ENCODE measurements at regions not wholly inside any gene's neighbourhood (a gene's known extent, or its start where the extent isn't known, plus 50 kb on each side); places are given as distances from the start of the nearest gene placed in this dataset.

- H3K14ac ChIP-seq (ENCODE audit: insufficient read length), result no peak overlapping the region
- no peak overlapping the region for H4K8ac ChIP-seq (ENCODE audit: extremely low read depth, insufficient read depth, low read length)
- H3K27me3 ChIP-seq (replicated peaks in 1 of 4; ENCODE audit: control insufficient read depth in 3 of 4, extremely low read depth in 1 of 4, insufficient read depth in 3 of 4, low read length in 3 of 4), result no peaks in the 10 kb centered on the region
- H3K56ac ChIP-seq (replicated peaks; ENCODE audit: insufficient read length, low read depth, low read length), result no peak overlapping the region
- no peak overlapping the region for H4K5ac ChIP-seq (ENCODE audit: insufficient read length, low read depth, low read length)
- ChIA-PET POLR2A (ENCODE audit: partially characterized antibody) (interaction anchor here (0.6 kb wide), 1 partner anchor 20 kb away, joined by 3 read pairs; no protein-coding TSS in a partner anchor), CTCF (ENCODE audit: partially characterized antibody) (interaction anchor here (1.0 to 1.1 kb wide), 2 partner anchors 16 to 33 kb away, joined by 3 read pairs; no protein-coding TSS in a partner anchor)
- H3K79me2 ChIP-seq (ENCODE audit: control insufficient read depth in 1 of 2, insufficient read depth in 2 of 2, low read length in 2 of 2), result no peaks in the 10 kb centered on the region
- H2BK15ac ChIP-seq (ENCODE audit: low read length), result no peak overlapping the region
- H2AFZ ChIP-seq (ENCODE audit: low read length), result no peak overlapping the region
- no peak overlapping the region for H2BK120ac ChIP-seq (replicated peaks; ENCODE audit: low read depth, low read length)
- H2BK20ac ChIP-seq (ENCODE audit: low read length), result no peak overlapping the region
- TF ChIP-seq SUZ12 (IDR thresholded peaks at IDR 0.05; ENCODE audit: low read length) (no peak), NRF1 (IDR thresholded peaks at IDR 0.05; ENCODE audit: low read depth, low read length) (no peak), CBX8 (IDR thresholded peaks at IDR 0.05; ENCODE audit: borderline replicate concordance, low read depth, low read length) (no peak), RNF2 (IDR thresholded peaks at IDR 0.05; ENCODE audit: borderline replicate concordance, low read depth, low read length, missing control alignments, poor library complexity, severe bottlenecking) (no peak)
- no peaks in the 10 kb centered on the region for H3K4me1 ChIP-seq (replicated peaks in 1 of 4; ENCODE audit: control insufficient read depth in 3 of 4, insufficient read depth in 4 of 4, low read length in 3 of 4)
- H3K23me2 ChIP-seq (ENCODE audit: low read depth, low read length), result no peaks in the 10 kb centered on the region
- H2AK5ac ChIP-seq (ENCODE audit: low read depth, low read length), result no peak overlapping the region
- no peak overlapping the region for H3K27ac ChIP-seq (ENCODE audit: low read depth, low read length)
- no peak overlapping the region for H3K9ac ChIP-seq (replicated peaks in 1 of 4; ENCODE audit: extremely low read depth in 1 of 4, low read depth in 3 of 4, low read length in 3 of 4)
- H3K4me3 ChIP-seq (ENCODE audit: extremely low read depth in 1 of 4, insufficient read depth in 2 of 4, low read depth in 3 of 4, low read length in 4 of 4), result no peak overlapping the region
- no peak overlapping the region for H2BK12ac ChIP-seq (ENCODE audit: low read depth, low read length)
- no peak overlapping the region for H4K91ac ChIP-seq (replicated peaks; ENCODE audit: insufficient read length, low read length)
- no peak overlapping the region for H2BK5ac ChIP-seq (ENCODE audit: low read depth, low read length)
- FAIRE-seq (no peak), DNase-seq (ENCODE audit: low read depth in 1 of 2, low spot score in 2 of 2) (no peak)
- 96% methylated on average over 1 of the region's 1 CpG; no CpG with 5 or more reads in 1 of the 2 experiments for WGBS, 2 experiments (ENCODE audit: extremely low coverage in 1 of 2, insufficient coverage in 1 of 2, insufficient read length in 1 of 2, insufficient replicate concordance in 2 of 2, low coverage in 1 of 2, low lambda C conversion rate in 2 of 2, missing lambda C conversion rate in 1 of 2)
- peaks cover 0 to 2% (median 0%) of the 10 kb centered on the region in 4 experiments; a peak in 2 of 8 replicates for H3K36me3 ChIP-seq (ENCODE audit: control insufficient read depth in 2 of 4, insufficient read depth in 4 of 4, low read length in 3 of 4)
- peaks cover 15 to 16% of the 10 kb centered on the region in 2 experiments for H3K9me3 ChIP-seq (ENCODE audit: insufficient read depth in 2 of 2, low read depth in 1 of 2, low read length in 1 of 2)
- no peak overlapping the region for H3K23ac ChIP-seq (ENCODE audit: insufficient read length)
- H3K4me2 ChIP-seq (ENCODE audit: insufficient read depth in 1 of 2, low read depth in 2 of 2, low read length in 2 of 2), result no peak overlapping the region
- no peak overlapping the region for H3K18ac ChIP-seq (ENCODE audit: extremely low read depth, low read length)
- no peak overlapping the region for H3K4ac ChIP-seq (replicated peaks; ENCODE audit: insufficient read length, low read depth, low read length)
- no peaks in the 10 kb centered on the region for H3K79me1 ChIP-seq (ENCODE audit: low read depth, low read length)
- H4K20me1 ChIP-seq (replicated peaks in 1 of 2; ENCODE audit: control insufficient read depth in 1 of 2, insufficient read depth in 2 of 2, low read length in 2 of 2), result no peaks in the 10 kb centered on the region
Observed at GRCh38 chr12:46547421-46548354, 175.1 kb upstream of the SLC38A2 start.
